WERI-Rb-1 (cell line): ENCODE measurements at regions not wholly inside any gene's neighbourhood (a gene's known extent, or its start where the extent isn't known, plus 50 kb on each side); places are given as distances from the start of the nearest gene placed in this dataset.

Experiments
- DNase-seq: peaks from one replicate; pipeline ENCODE4 v3.0.0-alpha.2; 2020
- H3K27ac ChIP-seq: fragments of 250-450 bp; sonication (Bioruptor Pico); 2 replicates; pipeline ENCODE4 v1.5.1; 2020; ENCODE audit warnings: mild to moderate bottlenecking, moderate library complexity
- H3K27me3 ChIP-seq: fragments of 250-450 bp; sonication (Bioruptor Pico); 2 replicates; pipeline ENCODE4 v1.5.1; 2021; ENCODE audit warnings: mild to moderate bottlenecking, low read depth, moderate library complexity; ENCODE audit not compliant: insufficient read depth, severe bottlenecking
- H3K36me3 ChIP-seq: fragments of 250-450 bp; sonication (Bioruptor Pico); 2 replicates; pipeline ENCODE4 v1.5.1; 2020; ENCODE audit warnings: mild to moderate bottlenecking, moderate library complexity
- H3K4me3 ChIP-seq: 2 replicates; pipeline ENCODE4 v1.5.1; 2011; ENCODE audit warnings: low read depth, mild to moderate bottlenecking, control low read depth, low read length
- H3K9me3 ChIP-seq: fragments of 250-450 bp; sonication (Bioruptor Pico); 2 replicates; pipeline ENCODE4 v1.5.1; 2021; ENCODE audit warnings: mild to moderate bottlenecking, moderate library complexity; ENCODE audit not compliant: severe bottlenecking
- CTCF ChIP-seq: IDR thresholded peaks from 2 replicates; pipeline ENCODE4 v1.5.1; 2011; ENCODE audit warnings: low read depth, mild to moderate bottlenecking, control low read depth, inconsistent platforms, low read length

GRCh38 chr5:118614731-118615456, 373.5 kb downstream of the DTWD2 start:
- Histone ChIP-seq H3K27me3 (no peaks in the 10 kb centered on the region), H3K4me3 (no peak overlapping the region), H3K27ac (no peak overlapping the region), H3K9me3 (no peaks in the 10 kb centered on the region), H3K36me3 (no peaks in the 10 kb centered on the region)
- no peak for TF ChIP-seq CTCF
- DNase-seq: no peak

GRCh38 chr5:118611332-118611945, 376.9 kb downstream of the DTWD2 start:
- Histone ChIP-seq H3K36me3 (no peaks in the 10 kb centered on the region), H3K27me3 (no peaks in the 10 kb centered on the region), H3K9me3 (no peaks in the 10 kb centered on the region), H3K4me3 (no peak overlapping the region), H3K27ac (no peak overlapping the region)
- TF ChIP-seq CTCF: peak; percentile 76
- peak; percentile 62 for DNase-seq

GRCh38 chr5:118606940-118607339, 381.4 kb downstream of the DTWD2 start:
- DNase-seq: no peak
- no peaks in the 10 kb centered on the region for H3K36me3 ChIP-seq
- no peaks in the 10 kb centered on the region for H3K9me3 ChIP-seq
- H3K27ac ChIP-seq: no peak overlapping the region
- no peaks in the 10 kb centered on the region for H3K27me3 ChIP-seq
- TF ChIP-seq CTCF: no peak
- no peak overlapping the region for H3K4me3 ChIP-seq

- H3K36me3 ChIP-seq: no peaks in the 10 kb centered on the region
- no peak for DNase-seq
- H3K4me3 ChIP-seq: no peak overlapping the region
- H3K27ac ChIP-seq: no peak overlapping the region
- no peaks in the 10 kb centered on the region for H3K9me3 ChIP-seq
- no peak for TF ChIP-seq CTCF
- no peaks in the 10 kb centered on the region for H3K27me3 ChIP-seq
Observed at GRCh38 chr5:118605761-118606160, 382.6 kb downstream of the DTWD2 start.

- DNase-seq: no peak
- Histone ChIP-seq H3K9me3 (no peaks in the 10 kb centered on the region), H3K27me3 (no peaks in the 10 kb centered on the region), H3K27ac (no peak overlapping the region), H3K4me3 (no peak overlapping the region), H3K36me3 (no peaks in the 10 kb centered on the region)
- no peak for TF ChIP-seq CTCF
Observed at GRCh38 chr5:118604106-118604505, 384.2 kb downstream of the DTWD2 start.

- TF ChIP-seq CTCF: no peak
Observed at GRCh38 chr5:118603278-118603677, 385.1 kb downstream of the DTWD2 start.

More at GRCh38 chr5:118603278-118603677, 385.1 kb downstream of the DTWD2 start:
- H3K9me3 ChIP-seq: no peaks in the 10 kb centered on the region
- no peak overlapping the region for H3K4me3 ChIP-seq
- DNase-seq: no peak
- no peak overlapping the region for H3K27ac ChIP-seq
- no peaks in the 10 kb centered on the region for H3K36me3 ChIP-seq
- H3K27me3 ChIP-seq: no peaks in the 10 kb centered on the region
